Fibroblast of lung (primary cell): ENCODE measurements at regions not wholly inside any gene's neighbourhood (a gene's known extent, or its start where the extent isn't known, plus 50 kb on each side); places are given as distances from the start of the nearest gene placed in this dataset.

ENCODE experiments used
- DNase-seq, 2 donors: peaks; one replicate each; pipeline versions ENCODE4 v3.0.0 to v3.0.0-alpha.2; 2010; ENCODE audit warnings: low read depth in 2 of 2
- H2AFZ ChIP-seq: 2 replicates; pipeline ENCODE4 v1.5.1; 2012; ENCODE audit warnings: low read length, control low read depth, inconsistent platforms
- H3K27ac ChIP-seq: 2 replicates; pipeline ENCODE4 v1.5.1; 2011; ENCODE audit warnings: low read length, control low read depth; ENCODE audit not compliant: insufficient read depth
- H3K27me3 ChIP-seq: 2 replicates; pipeline ENCODE4 v1.5.1; 2011; ENCODE audit warnings: mild to moderate bottlenecking, low read length; ENCODE audit not compliant: control insufficient read depth, insufficient read depth
- H3K36me3 ChIP-seq: 2 replicates; pipeline ENCODE4 v1.5.1; 2011; ENCODE audit warnings: low read length; ENCODE audit not compliant: control insufficient read depth, insufficient read depth
- H3K4me1 ChIP-seq: 2 replicates; pipeline ENCODE4 v1.5.1; 2011; ENCODE audit warnings: low read length; ENCODE audit not compliant: control insufficient read depth, insufficient read depth; ENCODE audit errors: extremely low read depth
- H3K4me2 ChIP-seq: 2 replicates; pipeline ENCODE4 v1.5.1; 2011; ENCODE audit warnings: low read length, control low read depth; ENCODE audit not compliant: insufficient read depth; ENCODE audit errors: extremely low read depth
- H3K4me3 ChIP-seq, 4 experiments: fragments of 200-600 bp in 1 of 4; sonication (generic) in 1 of 4; replicated peaks in 1 of 4; 2 replicates each; pipeline ENCODE4 v1.5.1; 2011 to 2016; ENCODE audit warnings: low read length in 4 of 4, low read depth in 3 of 4, mild to moderate bottlenecking in 3 of 4, control low read depth in 2 of 4, inconsistent platforms in 1 of 4, mixed read lengths in 1 of 4; ENCODE audit not compliant: insufficient read depth in 1 of 4; ENCODE audit errors: control extremely low read depth in 1 of 4
- H3K79me2 ChIP-seq: 2 replicates; pipeline ENCODE4 v1.5.1; 2012; ENCODE audit warnings: mild to moderate bottlenecking, low read length, inconsistent platforms; ENCODE audit not compliant: control insufficient read depth, insufficient read depth
- H3K9ac ChIP-seq: 2 replicates; pipeline ENCODE4 v1.5.1; 2011; ENCODE audit warnings: mild to moderate bottlenecking, low read length, control low read depth; ENCODE audit not compliant: insufficient read depth
- H3K9me3 ChIP-seq: 2 replicates; pipeline ENCODE4 v1.5.1; 2012; ENCODE audit warnings: low read depth, low read length; ENCODE audit not compliant: control insufficient read depth, insufficient read depth
- H4K20me1 ChIP-seq: 2 replicates; pipeline ENCODE4 v1.5.1; 2011; ENCODE audit warnings: low read length; ENCODE audit not compliant: control insufficient read depth, insufficient read depth; ENCODE audit errors: extremely low read depth
- CTCF ChIP-seq, 2 donors: IDR thresholded peaks in 1 of 2; conservative IDR thresholded peaks in 1 of 2; 1 replicate in 1 of 2; 2 replicates in 1 of 2; pipeline ENCODE4 v1.5.1; 2011 to 2012; ENCODE audit warnings: low read length in 2 of 2, control low read depth in 1 of 2, inconsistent platforms in 1 of 2, low read depth in 1 of 2, mild to moderate bottlenecking in 1 of 2
- EZH2 ChIP-seq: IDR thresholded peaks from 2 replicates; pipeline ENCODE4 v1.5.1; 2012; ENCODE audit warnings: low read length, control low read depth, mild to moderate bottlenecking; ENCODE audit errors: missing control alignments

- H3K27ac ChIP-seq = no peak overlapping the region
- no peak for TF ChIP-seq CTCF (conservative IDR thresholded peaks at IDR 0.05 in 1 of 2, IDR thresholded peaks at IDR 0.05 in 1 of 2; ENCODE audit: low read depth in 1 of 2, low read length in 2 of 2)
- TF ChIP-seq EZH2 = no peak
- H3K9me3 ChIP-seq = no peaks in the 10 kb centered on the region
- no peaks in the 10 kb centered on the region for H4K20me1 ChIP-seq
- no peaks in the 10 kb centered on the region for H3K27me3 ChIP-seq
- no peaks in the 10 kb centered on the region for H3K4me1 ChIP-seq
- H2AFZ ChIP-seq = no peak overlapping the region
- H3K36me3 ChIP-seq = no peaks in the 10 kb centered on the region
- no peak overlapping the region for H3K4me3 ChIP-seq
- peak; percentile 22 to 32 for DNase-seq
- H3K9ac ChIP-seq = no peak overlapping the region
- H3K4me2 ChIP-seq = no peak overlapping the region
- H3K79me2 ChIP-seq = no peaks in the 10 kb centered on the region
Measured at GRCh38 chr10:20624642-20625041, 272.5 kb downstream of the NEBL start.

- Histone ChIP-seq H3K36me3 (no peaks in the 10 kb centered on the region), H3K27me3 (no peaks in the 10 kb centered on the region), H3K9ac (no peak overlapping the region), H3K9me3 (no peaks in the 10 kb centered on the region), H4K20me1 (no peaks in the 10 kb centered on the region), H3K27ac (no peak overlapping the region), H2AFZ (no peak overlapping the region), H3K79me2 (no peaks in the 10 kb centered on the region), H3K4me1 (no peaks in the 10 kb centered on the region), H3K4me3 (no peak overlapping the region), H3K4me2 (no peak overlapping the region)
- no peak for TF ChIP-seq EZH2
- TF ChIP-seq CTCF (conservative IDR thresholded peaks at IDR 0.05 in 1 of 2, IDR thresholded peaks at IDR 0.05 in 1 of 2; ENCODE audit: low read depth in 1 of 2, low read length in 2 of 2) = no peak
- no peak for DNase-seq
Measured at GRCh38 chr10:20623546-20623945, 273.6 kb downstream of the NEBL start.

GRCh38 chr10:20622531-20623211 lies 274.4 kb downstream of the NEBL start:
- H3K4me1 ChIP-seq = no peaks in the 10 kb centered on the region
- H3K27ac ChIP-seq = no peak overlapping the region
- TF ChIP-seq EZH2 (no peak), CTCF (conservative IDR thresholded peaks at IDR 0.05 in 1 of 2, IDR thresholded peaks at IDR 0.05 in 1 of 2; ENCODE audit: low read depth in 1 of 2, low read length in 2 of 2) (no peak)
- peak; percentile 65 to 74 for DNase-seq
- H3K4me3 ChIP-seq = no peak overlapping the region
- no peaks in the 10 kb centered on the region for H3K27me3 ChIP-seq
- no peak overlapping the region for H3K4me2 ChIP-seq
- no peaks in the 10 kb centered on the region for H3K36me3 ChIP-seq
- no peaks in the 10 kb centered on the region for H3K79me2 ChIP-seq
- no peaks in the 10 kb centered on the region for H3K9me3 ChIP-seq
- no peaks in the 10 kb centered on the region for H4K20me1 ChIP-seq
- no peak overlapping the region for H2AFZ ChIP-seq
- H3K9ac ChIP-seq = no peak overlapping the region
